Gastroesophageal sphincter (tissue), 4 donors: ENCODE measurements at regions not wholly inside any gene's neighbourhood (a gene's known extent, or its start where the extent isn't known, plus 50 kb on each side); places are given as distances from the start of the nearest gene placed in this dataset.

Experiments
- ATAC-seq: fragments of 150-250 bp; one replicate; pipeline ENCODE4 v1.9.1; 2016; ENCODE audit warnings: mild to moderate bottlenecking, moderate library complexity
- H3K27ac ChIP-seq, 4 donors: fragments of 200-600 bp; sonication (generic) in 3 of 4; 1 replicate in 3 of 4; 2 replicates in 1 of 4; pipeline ENCODE4 v1.5.1; 2016 to 2019
- H3K27me3 ChIP-seq: fragments of 200-600 bp; sonication (generic); one replicate; pipeline ENCODE4 v1.5.1; 2019
- H3K36me3 ChIP-seq, 2 donors: fragments of 200-600 bp; sonication (generic); one replicate each; pipeline ENCODE4 v1.5.1; 2019; ENCODE audit warnings: control low read depth in 1 of 2
- H3K4me1 ChIP-seq, 3 donors: fragments of 200-600 bp; sonication (generic); 1 replicate in 2 of 3; 2 replicates in 1 of 3; pipeline ENCODE4 v1.5.1; 2016 to 2019; ENCODE audit warnings: control low read depth in 2 of 3
- H3K4me3 ChIP-seq, 2 donors: fragments of 200-600 bp; sonication (generic); one replicate each; pipeline ENCODE4 v1.5.1; 2019; ENCODE audit warnings: mild to moderate bottlenecking in 1 of 2, moderate library complexity in 1 of 2
- H3K9me3 ChIP-seq, 3 donors: fragments of 200-600 bp; sonication (generic); one replicate each; pipeline ENCODE4 v1.5.1; 2017 to 2019; ENCODE audit warnings: control low read depth in 2 of 3
- EP300 ChIP-seq: sonication (generic); formaldehyde crosslinking; IDR thresholded peaks from one replicate; pipeline ENCODE4 v1.6.1; 2017; ENCODE audit warnings: antibody characterized with exemption, mild to moderate bottlenecking
- POLR2A ChIP-seq, 2 donors: fragments of 450-650 bp; IDR thresholded peaks; one replicate each; pipeline ENCODE4 v1.6.1; 2017; ENCODE audit warnings: antibody characterized with exemption in 2 of 2, mild to moderate bottlenecking in 2 of 2, moderate library complexity in 1 of 2
- POLR2AphosphoS5 ChIP-seq: sonication (generic); formaldehyde crosslinking; IDR thresholded peaks from one replicate; pipeline ENCODE4 v1.6.1; 2017; ENCODE audit warnings: antibody characterized with exemption
- WGBS, 2 donors: methylation state at CpG; one replicate each; pipeline ENCODE4 v1.1.5; 2018; ENCODE audit warnings: low coverage in 1 of 2; 5-methylcytosine and 5-hydroxymethylcytosine counted together
- TF ChIP-seq, protein P1 (sequence below), 4 experiments: fragments of 200-600 bp in 2 of 4; fragments of 450-650 bp in 2 of 4; sonication (generic) in 1 of 4; IDR thresholded peaks; one replicate each; pipeline ENCODE4 v1.5.1; 2017 to 2019; ENCODE audit warnings: antibody characterized with exemption in 4 of 4, mild to moderate bottlenecking in 2 of 4, moderate library complexity in 2 of 4

DNA sequence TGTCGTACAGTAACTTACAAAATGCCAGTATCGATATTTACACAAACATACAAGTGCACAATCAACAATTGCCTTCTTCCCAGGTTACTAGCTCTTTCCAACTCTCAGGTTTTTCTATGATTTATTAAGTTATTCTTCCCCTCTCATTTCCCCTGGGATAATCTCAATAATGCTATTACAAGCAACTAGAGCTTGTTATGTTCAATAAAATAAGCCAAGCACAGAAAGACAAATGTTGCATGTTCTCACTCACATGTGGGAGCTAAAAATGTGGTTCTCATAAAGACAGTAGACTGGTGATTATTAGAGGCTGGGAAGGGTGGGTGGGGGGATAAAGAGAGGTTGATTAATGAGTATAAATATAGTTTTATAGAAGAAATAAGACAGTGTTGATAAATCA lies 577.1 kb downstream of the HACE1 start:
- TF ChIP-seq POLR2AphosphoS5 (no peak), EP300 (no peak), POLR2A (IDR thresholded peaks at IDR 0.05) (no peak)
- TF ChIP-seq, protein P1, sequence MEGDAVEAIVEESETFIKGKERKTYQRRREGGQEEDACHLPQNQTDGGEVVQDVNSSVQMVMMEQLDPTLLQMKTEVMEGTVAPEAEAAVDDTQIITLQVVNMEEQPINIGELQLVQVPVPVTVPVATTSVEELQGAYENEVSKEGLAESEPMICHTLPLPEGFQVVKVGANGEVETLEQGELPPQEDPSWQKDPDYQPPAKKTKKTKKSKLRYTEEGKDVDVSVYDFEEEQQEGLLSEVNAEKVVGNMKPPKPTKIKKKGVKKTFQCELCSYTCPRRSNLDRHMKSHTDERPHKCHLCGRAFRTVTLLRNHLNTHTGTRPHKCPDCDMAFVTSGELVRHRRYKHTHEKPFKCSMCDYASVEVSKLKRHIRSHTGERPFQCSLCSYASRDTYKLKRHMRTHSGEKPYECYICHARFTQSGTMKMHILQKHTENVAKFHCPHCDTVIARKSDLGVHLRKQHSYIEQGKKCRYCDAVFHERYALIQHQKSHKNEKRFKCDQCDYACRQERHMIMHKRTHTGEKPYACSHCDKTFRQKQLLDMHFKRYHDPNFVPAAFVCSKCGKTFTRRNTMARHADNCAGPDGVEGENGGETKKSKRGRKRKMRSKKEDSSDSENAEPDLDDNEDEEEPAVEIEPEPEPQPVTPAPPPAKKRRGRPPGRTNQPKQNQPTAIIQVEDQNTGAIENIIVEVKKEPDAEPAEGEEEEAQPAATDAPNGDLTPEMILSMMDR (IDR thresholded peaks at IDR 0.05) = no peak
- Histone ChIP-seq H3K27ac (no peak overlapping the region), H3K36me3 (no peaks in the 10 kb centered on the region), H3K4me1 (no peaks in the 10 kb centered on the region), H3K9me3 (peaks cover 0 to 9% (median 0%) of the 10 kb centered on the region in 3 donors), H3K4me3 (no peak overlapping the region), H3K27me3 (no peaks in the 10 kb centered on the region)
- no peak for ATAC-seq
- WGBS, 2 donors = 91 to 96% methylated on average over 2 of the region's 2 CpGs

DNA sequence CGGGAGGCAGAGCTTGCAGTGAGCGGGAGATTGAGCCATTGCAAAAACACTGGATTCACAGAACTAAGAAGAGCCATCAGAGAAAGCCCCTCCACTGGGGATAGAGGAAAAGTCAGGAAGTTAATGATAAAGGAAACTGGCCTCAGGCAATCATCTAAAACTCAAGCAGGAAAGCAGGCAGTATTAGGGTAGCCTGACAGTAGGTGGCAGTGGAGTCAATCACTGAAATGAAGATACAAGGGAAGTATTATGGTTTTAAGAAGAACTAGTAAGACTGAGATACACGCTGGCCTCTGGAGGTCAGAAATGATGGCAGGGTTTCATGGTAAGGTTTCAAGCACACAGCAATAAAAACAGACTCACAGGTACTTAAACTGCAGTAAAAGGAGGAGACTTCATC lies 578.3 kb downstream of the HACE1 start:
- 78 to 100% methylated on average over 1 to 3 of the region's 3 CpGs for WGBS, 2 donors

DNA sequence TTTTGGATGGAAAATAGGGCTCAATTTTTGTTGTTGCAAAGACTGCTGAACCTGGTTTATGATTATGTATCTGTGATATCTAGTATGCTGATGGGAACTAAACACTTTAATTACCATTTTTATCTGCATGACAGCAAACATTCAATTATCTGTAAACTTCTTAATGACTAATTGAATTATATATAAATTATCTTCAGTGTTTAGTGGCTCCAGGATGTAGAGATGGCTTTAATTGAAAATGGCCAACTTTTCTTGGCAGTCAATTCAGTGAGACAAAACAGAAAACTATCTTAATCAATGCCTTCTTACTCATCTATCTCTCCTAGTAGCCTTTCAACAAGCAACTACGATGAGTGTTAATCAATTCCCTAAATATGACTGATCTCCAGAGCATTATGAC lies 591.3 kb downstream of the HACE1 start:
- TF ChIP-seq, protein P1 (IDR thresholded peaks at IDR 0.05) = no peak
- TF ChIP-seq POLR2A (IDR thresholded peaks at IDR 0.05) = no peak
- no peak for ATAC-seq
- Histone ChIP-seq H3K27ac (no peak overlapping the region), H3K27me3 (no peaks in the 10 kb centered on the region), H3K9me3 (no peaks in the 10 kb centered on the region), H3K36me3 (no peaks in the 10 kb centered on the region), H3K4me3 (no peak overlapping the region), H3K4me1 (no peaks in the 10 kb centered on the region)
- WGBS, 2 donors = 50 to 60% methylated on average over 1 of the region's 1 CpG

More for the DNA sequence above, 578.3 kb downstream of the HACE1 start:
- Histone ChIP-seq H3K9me3 (peaks cover 0 to 9% (median 0%) of the 10 kb centered on the region in 3 donors), H3K4me3 (no peak overlapping the region), H3K4me1 (no peaks in the 10 kb centered on the region), H3K27ac (no peak overlapping the region), H3K36me3 (no peaks in the 10 kb centered on the region), H3K27me3 (no peaks in the 10 kb centered on the region)
- TF ChIP-seq EP300 = no peak
- no peak for TF ChIP-seq POLR2A (IDR thresholded peaks at IDR 0.05)
- TF ChIP-seq, protein P1 (IDR thresholded peaks at IDR 0.05) = no peak
- no peak for TF ChIP-seq POLR2AphosphoS5
- no peak for ATAC-seq

DNA sequence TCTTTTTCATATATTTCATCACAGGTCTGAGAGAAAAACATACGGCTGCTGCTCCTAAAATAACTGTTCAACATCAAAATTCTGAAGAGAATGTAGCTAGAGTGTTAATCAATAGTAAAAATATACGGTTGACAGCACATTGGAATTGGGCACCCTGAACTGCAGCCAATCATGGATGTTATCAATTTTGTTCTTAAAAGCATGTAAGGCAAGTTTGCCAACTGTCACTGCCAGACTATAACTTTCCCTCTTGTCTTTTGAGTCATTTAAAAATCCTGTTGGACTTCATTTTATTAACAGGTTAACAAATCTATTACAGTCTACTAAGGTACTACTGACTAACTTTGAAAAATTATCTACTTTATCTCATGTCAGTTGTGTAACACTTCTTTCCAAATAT lies 592.8 kb downstream of the HACE1 start:
- Histone ChIP-seq H3K27me3 (no peaks in the 10 kb centered on the region), H3K36me3 (no peaks in the 10 kb centered on the region), H3K27ac (no peak overlapping the region), H3K4me3 (no peak overlapping the region), H3K4me1 (no peaks in the 10 kb centered on the region), H3K9me3 (no peaks in the 10 kb centered on the region)
- ATAC-seq = no peak
- WGBS, 2 donors = 38 to 66% methylated on average over 2 of the region's 2 CpGs
- no peak for TF ChIP-seq POLR2A (IDR thresholded peaks at IDR 0.05)
- TF ChIP-seq POLR2AphosphoS5 = no peak

DNA sequence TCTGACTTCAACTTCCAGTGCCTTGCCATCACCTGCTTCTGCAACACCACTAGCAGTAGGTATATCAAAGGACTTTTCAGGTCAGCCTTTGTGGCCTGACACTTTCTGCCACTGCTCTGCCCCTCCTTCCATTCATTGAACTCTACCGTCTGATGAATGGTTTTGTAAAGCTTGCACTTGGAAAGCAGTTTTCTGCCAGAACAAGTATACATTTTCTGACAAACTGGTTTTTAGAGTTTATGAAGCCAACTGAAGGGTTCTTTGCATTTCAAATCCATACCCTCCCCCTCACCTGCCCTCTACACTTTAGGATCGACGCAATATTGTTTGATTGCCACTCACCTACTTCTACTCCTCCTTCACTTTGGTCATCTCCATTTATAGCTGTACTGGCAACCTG lies 603.1 kb downstream of the HACE1 start:
- TF ChIP-seq POLR2AphosphoS5 = no peak
- TF ChIP-seq, protein P1 (IDR thresholded peaks at IDR 0.05) = no peak
- TF ChIP-seq EP300 = no peak
- TF ChIP-seq POLR2A (IDR thresholded peaks at IDR 0.05) = no peak
- 58 to 75% methylated on average over 2 to 3 of the region's 3 CpGs for WGBS, 2 donors
- Histone ChIP-seq H3K4me3 (no peak overlapping the region), H3K9me3 (no peaks in the 10 kb centered on the region), H3K27me3 (no peaks in the 10 kb centered on the region), H3K27ac (no peak overlapping the region), H3K4me1 (no peaks in the 10 kb centered on the region), H3K36me3 (no peaks in the 10 kb centered on the region)
- ATAC-seq = no peak

DNA sequence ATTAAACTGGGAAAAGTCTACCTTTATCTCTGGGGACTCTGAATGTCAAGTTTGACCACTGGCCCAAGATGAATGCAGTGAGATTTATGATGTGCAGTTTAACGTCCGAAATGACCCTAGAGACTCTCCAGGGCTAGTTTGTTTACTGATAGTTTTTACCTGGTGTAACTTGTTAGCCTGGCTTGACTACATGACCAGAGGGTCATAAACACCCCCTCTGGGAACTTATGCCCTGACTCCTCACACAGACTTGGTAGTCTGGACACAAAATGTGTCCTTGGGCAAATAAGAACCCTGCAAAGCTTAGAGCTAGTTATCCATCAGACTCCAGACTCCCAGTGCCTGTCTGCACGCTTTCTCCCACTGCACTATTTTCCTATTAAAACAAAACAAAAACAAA lies 606.5 kb downstream of the HACE1 start:
- H3K27me3 ChIP-seq = no peaks in the 10 kb centered on the region
- TF ChIP-seq POLR2A (IDR thresholded peaks at IDR 0.05) = no peak
- no peak overlapping the region for H3K27ac ChIP-seq
- no peaks in the 10 kb centered on the region for H3K36me3 ChIP-seq
- no peak for ATAC-seq
- no peaks in the 10 kb centered on the region for H3K9me3 ChIP-seq
- no peaks in the 10 kb centered on the region for H3K4me1 ChIP-seq
- 67 to 100% methylated on average over 1 to 3 of the region's 3 CpGs for WGBS, 2 donors
- H3K4me3 ChIP-seq = no peak overlapping the region
